GM19452 (cell line): ENCODE measurements at regions not wholly inside any gene's neighbourhood (a gene's known extent, or its start where the extent isn't known, plus 50 kb on each side); places are given as distances from the start of the nearest gene placed in this dataset.

Experiments used
- ATAC-seq: cut with Tn5 transposase; IDR thresholded peaks from one replicate; pipeline ENCODE4 v1.9.1; 2021; ENCODE audit not compliant: unreplicated experiment

DNA sequence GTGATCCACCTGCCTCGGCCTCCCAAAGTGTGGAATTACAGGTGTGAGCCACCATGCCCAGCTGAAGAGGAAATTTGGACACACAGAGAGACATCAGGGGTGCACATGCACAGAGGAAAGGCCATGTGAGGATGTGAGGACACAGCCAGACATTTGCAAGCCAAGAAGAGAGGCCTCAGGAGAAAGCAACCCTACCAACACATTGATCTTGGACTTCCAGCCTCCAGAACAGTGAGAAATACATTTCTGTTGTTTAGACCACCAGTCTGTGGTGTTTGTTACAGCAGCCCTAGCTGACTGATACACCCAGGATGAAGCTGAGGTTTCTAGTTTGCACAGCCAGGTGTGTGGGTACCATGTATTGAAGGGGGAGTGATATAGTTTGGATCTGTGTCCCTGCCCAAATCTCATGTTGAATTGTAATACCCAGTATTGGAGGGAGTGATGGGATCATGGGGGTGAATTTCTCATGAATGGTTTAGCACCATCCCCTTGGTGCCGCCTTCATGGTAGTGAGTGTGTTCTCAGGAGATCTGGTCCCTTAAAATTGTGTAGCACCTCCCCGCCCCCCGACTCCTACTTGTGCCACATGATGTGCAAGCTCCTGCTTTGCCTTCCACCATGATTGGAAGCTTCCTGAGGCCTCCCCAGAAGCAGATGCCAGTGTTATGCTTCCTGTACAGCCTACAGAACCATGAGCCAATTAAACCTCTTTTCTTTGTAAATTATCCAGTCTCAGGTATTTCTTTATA, 64.7 kb upstream of the DUSP5 start:
- ATAC-seq = no peak

DNA sequence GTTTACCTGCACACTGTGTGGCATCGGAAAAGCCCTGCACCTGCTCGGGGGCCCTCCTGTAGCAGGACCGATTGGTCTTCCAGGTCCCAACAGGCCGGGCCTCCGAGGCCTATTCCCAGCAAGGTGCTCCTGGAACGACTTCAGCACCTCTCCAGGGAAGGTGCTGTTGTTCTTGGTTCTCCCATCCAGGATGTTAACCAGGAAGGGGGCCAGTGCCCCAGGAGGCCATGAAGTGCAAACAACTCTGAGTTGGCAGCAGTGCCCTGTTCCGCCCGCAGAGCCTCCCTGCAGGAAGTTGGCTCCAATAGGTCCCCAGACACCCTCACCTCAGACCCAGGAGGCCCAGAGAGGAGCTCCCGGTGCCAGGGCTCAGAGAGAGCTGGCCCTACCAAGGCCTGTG, 64.0 kb upstream of the DUSP5 start:
- no peak for ATAC-seq

DNA sequence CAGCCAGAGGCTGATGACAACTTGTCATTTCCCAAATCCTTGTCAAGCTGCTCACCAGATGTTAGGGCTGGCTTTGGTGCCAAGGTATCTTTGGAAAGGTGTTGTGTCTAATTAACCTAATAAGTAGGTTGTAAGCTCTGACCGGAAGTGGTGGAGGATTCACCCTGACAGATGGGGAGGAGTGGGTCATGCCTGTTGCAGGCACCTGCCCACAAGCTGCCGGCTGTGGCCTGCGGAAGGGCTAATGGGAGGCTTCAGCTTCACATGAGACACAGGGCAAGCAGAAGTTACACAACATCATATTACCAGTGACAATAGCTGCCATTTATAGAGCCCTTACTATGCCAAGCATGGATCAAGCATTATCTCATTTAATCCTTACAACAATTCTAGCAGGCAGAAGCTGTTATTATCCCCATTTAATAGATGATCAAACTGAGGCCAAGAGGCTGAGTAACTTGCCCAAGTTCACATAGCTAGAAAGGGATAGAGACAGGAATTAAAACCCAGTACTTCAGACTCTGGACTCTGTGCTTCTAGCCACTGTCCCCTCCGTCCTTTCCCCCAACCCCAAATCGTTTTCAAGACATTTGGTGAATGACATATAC, 63.1 kb upstream of the DUSP5 start:
- no peak for ATAC-seq

DNA sequence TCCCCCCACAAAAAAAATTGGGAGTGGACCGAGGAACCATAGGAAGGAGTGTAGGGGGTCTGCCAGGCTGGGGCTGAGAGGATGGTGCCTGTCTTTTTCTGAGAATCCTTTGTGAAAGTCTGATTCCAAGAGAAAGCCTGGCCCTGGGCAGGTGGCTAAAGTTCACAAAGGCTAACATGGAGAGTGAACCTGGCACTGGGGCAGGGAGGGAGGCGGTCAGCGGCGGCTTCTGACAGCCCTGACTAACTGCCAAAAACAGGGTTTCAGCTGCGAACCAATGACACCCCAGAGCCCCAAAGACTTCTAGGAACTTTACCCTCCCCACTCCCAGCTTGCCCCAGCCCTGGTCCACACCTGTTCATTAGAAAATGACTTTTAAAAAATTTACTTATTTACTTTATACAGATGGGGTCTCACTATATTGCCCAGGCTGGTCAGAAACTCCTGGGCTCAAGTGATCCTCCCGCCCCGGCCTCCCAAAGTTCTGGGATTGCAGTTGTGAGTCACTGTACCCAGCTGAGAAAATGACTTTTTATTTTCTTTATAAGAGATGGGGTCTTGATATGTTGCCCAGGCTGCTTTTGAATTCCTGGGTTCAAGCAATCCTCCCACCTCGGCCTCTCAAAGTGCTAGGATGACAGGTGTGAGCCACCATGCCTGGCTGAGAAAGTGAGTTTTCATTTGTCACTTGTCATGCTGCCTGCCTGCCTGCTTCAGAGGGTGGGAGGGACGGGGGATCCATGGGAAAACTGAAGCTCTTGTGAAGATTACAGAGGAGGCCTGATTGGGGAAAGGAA, 61.0 kb upstream of the DUSP5 start:
- ATAC-seq = no peak

DNA sequence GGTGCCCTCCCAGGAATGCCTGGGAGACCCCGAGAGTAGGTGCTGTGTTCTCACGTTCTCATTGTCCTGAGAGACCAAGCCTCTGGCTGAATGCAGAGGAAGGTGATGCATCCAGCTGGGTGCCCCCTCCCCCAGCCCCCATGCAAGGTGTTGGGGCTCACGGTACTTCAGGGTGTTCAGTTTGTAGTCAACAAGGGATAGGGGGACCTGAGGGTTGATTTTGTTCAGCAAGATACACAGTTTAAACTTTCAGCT, 60.4 kb upstream of the DUSP5 start:
- no peak for ATAC-seq

DNA sequence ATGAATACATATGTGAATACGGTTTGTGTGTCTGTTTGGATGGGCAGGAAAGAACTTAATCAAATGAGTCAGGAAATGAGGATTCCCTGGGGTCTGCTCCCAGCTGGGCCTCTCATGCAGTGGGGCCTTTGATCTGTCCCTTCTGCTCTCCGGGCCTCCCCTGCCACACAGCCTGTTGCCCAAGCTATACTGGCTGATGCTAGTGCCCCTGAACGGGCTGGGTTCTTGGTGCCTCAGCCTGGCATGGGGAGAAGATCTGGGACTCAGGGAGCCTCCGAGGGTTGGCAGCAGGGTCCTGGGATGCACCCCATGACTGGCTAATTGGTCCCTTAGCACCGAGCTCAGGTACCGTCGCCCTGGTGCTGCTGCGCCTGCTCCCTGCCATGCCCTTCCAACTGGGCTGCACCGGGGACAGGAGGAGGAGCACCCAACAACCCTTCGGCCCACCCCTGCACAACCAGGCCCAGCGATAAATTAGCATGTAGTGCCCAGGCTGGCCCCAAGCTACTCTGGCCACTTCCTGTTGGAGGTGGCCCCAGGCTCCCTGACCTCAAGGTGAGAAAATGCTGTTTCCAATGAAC, 59.9 kb upstream of the DUSP5 start:
- ATAC-seq = no peak

DNA sequence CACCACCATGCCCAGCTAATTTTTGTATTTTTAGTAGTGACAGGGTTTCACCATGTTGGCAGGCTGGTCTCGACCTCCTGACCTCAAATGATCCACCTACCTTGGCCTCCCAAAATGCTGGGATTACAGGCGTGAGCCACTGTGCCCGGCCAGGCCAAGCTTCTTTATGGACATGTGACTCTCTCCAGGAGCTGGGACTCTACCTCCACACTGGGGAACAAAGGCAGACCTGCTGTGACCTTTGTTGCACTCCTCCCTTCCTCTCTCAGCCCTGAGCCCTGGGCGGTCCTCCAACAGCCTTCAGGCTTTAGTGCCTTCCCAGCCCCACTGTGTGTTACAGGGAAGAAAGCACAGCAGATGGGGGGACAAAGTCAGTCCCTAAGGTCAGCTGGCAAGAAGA, 55.0 kb upstream of the DUSP5 start:
- no peak for ATAC-seq

DNA sequence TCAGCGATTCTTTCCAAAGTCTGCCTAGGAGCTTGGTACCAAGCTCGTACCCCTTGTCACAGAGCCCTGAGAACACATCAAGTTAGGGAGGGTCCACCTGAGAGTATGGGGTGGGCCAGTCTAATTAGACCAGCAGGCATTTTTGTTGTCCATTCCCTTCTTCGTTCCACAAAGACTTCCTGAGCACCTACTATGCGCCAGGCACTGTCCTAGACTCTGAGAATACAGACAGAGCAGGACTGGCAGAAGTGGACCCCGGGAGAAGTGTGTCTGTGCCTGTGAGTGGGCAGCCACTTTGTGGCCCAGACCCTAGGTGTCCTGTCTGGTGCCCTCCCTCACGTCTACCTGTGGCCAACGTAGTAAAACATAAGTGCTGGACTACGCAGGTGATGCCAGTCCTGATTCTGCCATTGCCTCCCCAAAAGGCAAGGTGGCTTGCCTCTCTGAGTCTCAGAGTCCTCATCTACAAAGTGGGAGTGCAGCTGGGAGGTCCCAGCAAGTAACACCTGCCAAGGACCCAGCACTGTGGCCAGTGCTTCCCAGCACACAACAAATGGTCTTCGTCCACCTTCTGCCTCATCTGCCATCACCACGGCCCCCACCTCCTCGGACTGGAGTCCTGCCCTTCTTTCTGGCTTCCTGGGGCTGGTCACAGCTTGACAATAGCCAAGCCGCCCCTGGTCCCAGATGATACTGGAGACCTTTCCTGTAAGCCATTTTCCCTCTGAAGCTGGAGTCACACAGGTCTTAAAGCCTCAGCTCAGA, 54.3 kb upstream of the DUSP5 start:
- ATAC-seq = no peak

DNA sequence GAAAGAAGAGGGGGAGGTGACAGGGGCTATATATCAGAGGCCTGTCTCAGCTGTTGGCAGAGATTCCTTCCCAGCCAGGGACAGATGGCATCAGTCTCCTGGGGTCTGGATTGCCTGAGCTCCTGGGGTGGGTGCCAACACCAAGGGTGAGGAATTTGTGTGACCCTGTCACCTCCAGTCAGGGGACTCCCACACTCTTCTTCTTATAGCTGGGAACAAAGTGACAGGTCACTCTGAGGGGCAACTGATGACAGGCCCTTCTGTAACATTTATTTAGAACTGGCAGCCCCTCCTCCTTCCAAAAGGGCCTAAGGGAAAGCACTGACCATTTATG, 53.7 kb upstream of the DUSP5 start:
- ATAC-seq = no peak

DNA sequence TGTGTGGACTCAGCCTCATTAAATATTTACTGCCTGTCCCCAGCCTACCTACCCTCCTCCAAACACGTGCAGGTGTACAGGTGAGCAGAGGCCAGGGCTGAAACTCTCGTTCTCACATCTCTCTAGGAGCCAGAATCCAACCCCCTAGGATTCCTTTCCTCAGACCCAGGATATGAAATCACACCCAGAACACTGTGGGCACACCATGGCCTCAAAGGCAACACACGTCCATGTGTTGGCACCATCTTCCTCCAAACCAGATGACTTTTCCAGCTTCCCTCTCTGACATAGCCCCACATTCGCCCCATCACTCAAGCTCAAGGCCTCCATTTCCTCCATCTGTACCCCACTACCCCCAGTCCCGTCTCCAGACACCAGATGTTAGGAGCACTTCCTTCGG, 51.8 kb upstream of the DUSP5 start:
- ATAC-seq = no peak

DNA sequence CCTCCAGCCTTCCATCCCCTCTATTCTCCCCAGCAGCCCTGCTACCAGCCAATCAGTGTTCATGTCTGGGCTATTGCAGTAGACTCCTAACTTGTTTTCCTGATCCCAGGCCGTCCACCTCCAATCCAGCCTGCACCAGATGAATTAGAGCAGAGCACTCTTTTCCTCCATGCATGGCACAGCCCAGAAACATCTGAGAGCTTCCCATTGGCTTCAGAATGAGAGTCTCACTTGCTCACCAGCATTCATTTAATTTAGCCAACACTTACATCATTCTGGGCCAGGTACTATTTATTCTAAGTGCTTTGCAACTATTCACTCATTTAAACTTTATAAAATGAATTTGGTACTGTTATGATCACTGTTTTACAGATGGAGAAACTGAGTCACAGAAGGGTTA, 51.4 kb upstream of the DUSP5 start:
- no peak for ATAC-seq

DNA sequence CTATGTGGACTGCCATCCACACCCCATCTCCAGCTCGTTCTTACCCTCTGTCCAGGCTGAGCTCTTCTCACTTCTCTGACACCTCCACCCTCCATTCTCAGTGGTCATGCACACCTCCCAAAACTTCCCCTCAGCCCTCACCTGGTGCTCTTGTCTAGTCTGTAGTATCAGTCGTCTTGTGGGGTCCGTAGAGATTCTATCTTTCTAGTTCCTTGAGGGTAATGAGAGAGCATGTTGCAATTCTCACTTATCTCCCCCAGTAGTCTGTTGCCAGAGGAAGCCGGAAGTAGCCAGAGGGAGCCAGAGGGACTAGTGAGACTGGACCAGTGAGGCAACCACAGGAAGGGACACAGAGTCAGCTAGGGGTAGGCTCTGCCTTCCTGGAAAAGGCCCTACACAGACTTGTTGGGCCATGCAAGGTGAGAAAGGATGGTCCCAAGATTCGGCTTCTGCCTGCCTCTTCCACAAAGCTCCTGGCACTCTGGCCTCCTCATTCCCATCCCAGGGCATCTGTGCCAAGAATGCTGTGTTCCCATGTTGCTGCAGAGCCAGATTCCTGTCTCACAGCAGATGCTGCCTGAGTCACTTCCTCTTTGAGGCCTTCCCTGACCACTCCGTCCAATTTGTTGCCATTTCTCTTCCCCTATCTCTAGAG, 50.6 kb upstream of the DUSP5 start:
- ATAC-seq = no peak

DNA sequence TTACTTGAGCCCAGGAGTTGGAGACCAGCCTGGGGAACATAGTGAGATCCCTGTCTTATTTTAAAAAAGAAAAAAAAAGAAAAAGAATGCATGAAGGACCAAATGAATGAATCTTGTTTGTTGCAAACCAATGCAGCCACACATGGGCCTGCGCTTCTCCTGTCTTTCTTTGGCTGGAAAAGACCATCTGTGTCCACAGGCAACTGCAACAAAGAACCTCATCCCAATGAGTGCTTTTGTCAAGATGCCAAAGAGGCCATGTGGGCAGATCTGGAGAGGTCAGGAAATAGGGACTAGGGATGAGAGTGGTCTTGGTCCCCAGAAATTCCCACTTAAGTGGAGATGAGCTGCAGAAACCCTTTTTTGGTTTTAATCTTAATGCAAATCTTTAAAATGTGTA, 49.8 kb upstream of the DUSP5 start:
- ATAC-seq = no peak
